WTC11 (cell line): ENCODE measurements at regions not wholly inside any gene's neighbourhood (a gene's known extent, or its start where the extent isn't known, plus 50 kb on each side); places are given as distances from the start of the nearest gene placed in this dataset.
A peak's percentile ranks its signal among the peaks of the same experiment; 100 is the strongest.

Source experiments
- ATAC-seq: fragments of 200-7000 bp; cut with Tn5 transposase; 2 replicates; pipeline ENCODE4 v1.10.0; 2021; ENCODE audit warnings: mild to moderate bottlenecking, moderate library complexity
- CTCF ChIA-PET: fragments of 300-600 bp; sonication (Branson Sonifier 250); formaldehyde crosslinking; loops from one replicate; lab custom pipeline; 2021; ENCODE audit warnings: antibody characterized with exemption; lab: Charles Lee
- POLR2A ChIA-PET: fragments of 350-600 bp; sonication (Branson Sonifier 250); formaldehyde crosslinking; loops from one replicate; lab custom pipeline; 2021; ENCODE audit warnings: antibody characterized with exemption; lab: Charles Lee
- DNase-seq: peaks from one replicate; pipeline ENCODE4 v3.0.0; 2021; ENCODE audit warnings: low spot score
- H3K27ac Mint-ChIP-seq: 2 replicates; pipeline ENCODE4 v1.8.0; 2021; ENCODE audit warnings: mixed read lengths
- H3K27me3 Mint-ChIP-seq: 2 replicates; pipeline ENCODE4 v1.8.0; 2021; ENCODE audit warnings: low read depth, mild to moderate bottlenecking, moderate library complexity, mixed read lengths
- H3K36me3 Mint-ChIP-seq: 2 replicates; pipeline ENCODE4 v1.8.0; 2021; ENCODE audit warnings: mixed read lengths
- H3K4me1 Mint-ChIP-seq: 2 replicates; pipeline ENCODE4 v1.8.0; 2022; ENCODE audit warnings: mixed read lengths
- H3K4me3 Mint-ChIP-seq: 2 replicates; pipeline ENCODE4 v1.8.0; 2021; ENCODE audit warnings: mild to moderate bottlenecking, moderate library complexity, mixed read lengths
- H3K9me3 Mint-ChIP-seq: 2 replicates; pipeline ENCODE4 v1.8.0; 2021; ENCODE audit warnings: mixed read lengths
- CBFB ChIP-seq: sonication (generic); formaldehyde crosslinking; IDR thresholded peaks from 2 replicates; pipeline ENCODE4 v1.8.1; 2022; ENCODE audit warnings: mild to moderate bottlenecking, low read depth, missing genetic modification reagents
- CREB1 ChIP-seq: sonication (generic); formaldehyde crosslinking; IDR thresholded peaks from 2 replicates; pipeline ENCODE4 v1.8.0; 2023; ENCODE audit warnings: mild to moderate bottlenecking, missing genetic modification reagents
- MYBL2 ChIP-seq: sonication (generic); formaldehyde crosslinking; IDR thresholded peaks from 2 replicates; pipeline ENCODE4 v1.8.1; 2023; ENCODE audit warnings: mild to moderate bottlenecking, moderate library complexity, missing genetic modification reagents
- NFYB ChIP-seq: sonication (generic); formaldehyde crosslinking; conservative IDR thresholded peaks from 2 replicates; pipeline ENCODE4 v1.8.0; 2022; ENCODE audit warnings: low read depth, missing genetic modification reagents
- OVOL2 ChIP-seq: fragments of 250-450 bp; sonication (Bioruptor Pico); IDR thresholded peaks from 2 replicates; pipeline ENCODE4 v1.9.0; 2021; ENCODE audit warnings: mild to moderate bottlenecking, borderline replicate concordance
- ZBTB21 ChIP-seq: sonication (generic); formaldehyde crosslinking; IDR thresholded peaks from 2 replicates; pipeline ENCODE4 v1.8.1; 2023; ENCODE audit warnings: mild to moderate bottlenecking, missing genetic modification reagents, borderline replicate concordance
- ZNF138 ChIP-seq: sonication (generic); formaldehyde crosslinking; conservative IDR thresholded peaks from 2 replicates; pipeline ENCODE4 v1.8.1; 2022; ENCODE audit warnings: mild to moderate bottlenecking, moderate library complexity, missing genetic modification reagents
- ZNF423 ChIP-seq: fragments of 250-450 bp; sonication (Bioruptor Pico); IDR thresholded peaks from 2 replicates; pipeline ENCODE4 v2.1.2; 2022; ENCODE audit warnings: mild to moderate bottlenecking, moderate library complexity
- TF ChIP-seq, protein P1 (sequence below): sonication (generic); formaldehyde crosslinking; conservative IDR thresholded peaks from 2 replicates; pipeline ENCODE4 v1.8.1; 2022; ENCODE audit warnings: mild to moderate bottlenecking, missing genetic modification reagents
- TF ChIP-seq, protein P2 (sequence below): sonication (generic); formaldehyde crosslinking; IDR thresholded peaks from 2 replicates; pipeline ENCODE4 v1.8.0; 2022; ENCODE audit warnings: mild to moderate bottlenecking, missing genetic modification reagents
- TF ChIP-seq, protein P3 (sequence below): fragments of 250-450 bp; sonication (Bioruptor Pico); IDR thresholded peaks from 2 replicates; pipeline ENCODE4 v1.9.0; 2021; ENCODE audit warnings: mild to moderate bottlenecking
- TF ChIP-seq, protein P4 (sequence below): fragments of 200-600 bp; IDR thresholded peaks from 2 replicates; pipeline ENCODE4 v1.8.0; 2022; ENCODE audit warnings: antibody characterized with exemption

DNA sequence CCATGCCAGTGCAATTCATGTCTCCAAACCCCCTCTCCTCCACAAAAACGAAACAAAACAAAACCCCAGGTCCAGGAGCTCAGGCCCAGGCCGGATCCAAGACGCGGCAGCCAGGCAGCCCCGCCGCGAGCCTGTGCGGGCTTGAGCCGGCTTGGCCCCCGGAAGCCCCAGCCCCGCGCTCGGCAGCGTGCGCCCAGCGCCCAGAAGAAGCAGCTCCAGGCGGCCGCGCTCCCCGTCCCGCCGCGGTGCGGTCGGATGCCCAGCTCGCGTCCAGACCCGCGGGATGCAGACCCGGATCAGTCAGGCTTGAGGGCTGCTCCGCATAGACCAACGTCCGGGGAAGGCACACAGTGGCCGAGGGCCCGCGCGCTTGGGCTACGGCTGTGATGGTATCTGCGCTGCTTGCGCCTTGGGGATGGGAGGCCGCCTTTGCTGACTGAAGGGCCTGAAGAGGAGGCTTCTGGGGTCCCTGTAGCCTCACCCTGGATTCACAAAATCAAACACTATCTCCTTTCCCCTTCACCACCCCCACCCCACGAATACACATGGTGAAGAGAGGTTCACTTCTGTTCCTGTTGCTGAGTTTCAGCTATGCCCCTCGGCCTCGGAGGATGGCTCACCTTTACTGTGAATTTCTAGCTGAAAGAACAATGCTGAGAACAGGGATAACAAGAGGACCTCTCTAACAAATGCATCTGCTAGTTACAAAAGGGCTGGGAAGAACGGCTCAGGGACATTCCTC, 79.9 kb upstream of the EN2 start:
- peaks cover 5% of the 10 kb centered on the region for H3K36me3 Mint-ChIP-seq
- TF ChIP-seq, protein P1, sequence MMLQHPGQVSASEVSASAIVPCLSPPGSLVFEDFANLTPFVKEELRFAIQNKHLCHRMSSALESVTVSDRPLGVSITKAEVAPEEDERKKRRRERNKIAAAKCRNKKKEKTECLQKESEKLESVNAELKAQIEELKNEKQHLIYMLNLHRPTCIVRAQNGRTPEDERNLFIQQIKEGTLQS (CRISPR knock-in tag) = no peak
- TF ChIP-seq, protein P2, sequence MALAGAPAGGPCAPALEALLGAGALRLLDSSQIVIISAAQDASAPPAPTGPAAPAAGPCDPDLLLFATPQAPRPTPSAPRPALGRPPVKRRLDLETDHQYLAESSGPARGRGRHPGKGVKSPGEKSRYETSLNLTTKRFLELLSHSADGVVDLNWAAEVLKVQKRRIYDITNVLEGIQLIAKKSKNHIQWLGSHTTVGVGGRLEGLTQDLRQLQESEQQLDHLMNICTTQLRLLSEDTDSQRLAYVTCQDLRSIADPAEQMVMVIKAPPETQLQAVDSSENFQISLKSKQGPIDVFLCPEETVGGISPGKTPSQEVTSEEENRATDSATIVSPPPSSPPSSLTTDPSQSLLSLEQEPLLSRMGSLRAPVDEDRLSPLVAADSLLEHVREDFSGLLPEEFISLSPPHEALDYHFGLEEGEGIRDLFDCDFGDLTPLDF (CRISPR knock-in tag) = 0 out of 2 replicates have a peak, but pooled peaks have one; percentile 13
- TF ChIP-seq OVOL2 (CRISPR knock-in tag) = no peak
- TF ChIP-seq CBFB = no peak
- TF ChIP-seq, all 79 proteins: peak for 1
- ATAC-seq (peak; percentile 19), DNase-seq (peak; percentile 50)
- peaks cover 100% of the 10 kb centered on the region for H3K27me3 Mint-ChIP-seq
- no peaks in the 10 kb centered on the region for H3K9me3 Mint-ChIP-seq
- peaks cover 44% of the 10 kb centered on the region for H3K4me1 Mint-ChIP-seq
- H3K27ac Mint-ChIP-seq = no peak overlapping the region
- H3K4me3 Mint-ChIP-seq = peak overlapping the region; percentile 22; the same call in 1 of the 2 replicates
- ChIA-PET POLR2A (no interaction called here), CTCF (interaction anchor here (1.3 to 3.6 kb wide), 2 partner anchors 72 to 75 kb away, joined by 4 to 34 read pairs; no protein-coding TSS in a partner anchor)

DNA sequence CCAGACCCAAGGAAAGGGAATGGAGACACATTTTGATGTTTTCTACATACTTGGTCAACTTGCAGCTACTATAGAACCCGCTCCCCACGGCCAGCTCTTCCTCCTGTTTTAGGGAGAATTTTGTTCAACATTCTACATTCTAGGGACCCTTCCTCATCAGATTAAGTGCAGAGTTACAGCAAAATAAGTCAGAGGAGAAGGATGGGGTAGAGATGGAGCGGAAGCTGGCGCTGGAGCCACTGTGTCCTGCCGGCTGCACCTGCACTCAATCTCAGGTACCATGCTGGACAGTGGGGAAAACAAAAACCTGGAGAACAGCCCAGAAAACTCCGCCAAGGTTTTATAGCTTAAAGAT, 79.4 kb upstream of the EN2 start:
- no peak for DNase-seq
- no peak overlapping the region for H3K27ac Mint-ChIP-seq
- no peak overlapping the region for H3K4me3 Mint-ChIP-seq
- TF ChIP-seq ZBTB21 (CRISPR knock-in tag) (no peak), MYBL2 (CRISPR knock-in tag) (no peak), ZNF138 (CRISPR knock-in tag) (no peak), ZNF423 (no peak)
- TF ChIP-seq, protein P3, sequence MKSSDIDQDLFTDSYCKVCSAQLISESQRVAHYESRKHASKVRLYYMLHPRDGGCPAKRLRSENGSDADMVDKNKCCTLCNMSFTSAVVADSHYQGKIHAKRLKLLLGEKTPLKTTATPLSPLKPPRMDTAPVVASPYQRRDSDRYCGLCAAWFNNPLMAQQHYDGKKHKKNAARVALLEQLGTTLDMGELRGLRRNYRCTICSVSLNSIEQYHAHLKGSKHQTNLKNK (CRISPR knock-in tag) = no peak
- peaks cover 5% of the 10 kb centered on the region for H3K36me3 Mint-ChIP-seq
- no peaks in the 10 kb centered on the region for H3K9me3 Mint-ChIP-seq
- peaks cover 38% of the 10 kb centered on the region for H3K4me1 Mint-ChIP-seq
- H3K27me3 Mint-ChIP-seq = peaks cover 100% of the 10 kb centered on the region
- ChIA-PET CTCF (interaction anchor here (1.3 to 3.6 kb wide), 2 partner anchors 71 to 75 kb away, joined by 4 to 34 read pairs; no protein-coding TSS in a partner anchor), POLR2A (no interaction called here)
- ATAC-seq = no peak

DNA sequence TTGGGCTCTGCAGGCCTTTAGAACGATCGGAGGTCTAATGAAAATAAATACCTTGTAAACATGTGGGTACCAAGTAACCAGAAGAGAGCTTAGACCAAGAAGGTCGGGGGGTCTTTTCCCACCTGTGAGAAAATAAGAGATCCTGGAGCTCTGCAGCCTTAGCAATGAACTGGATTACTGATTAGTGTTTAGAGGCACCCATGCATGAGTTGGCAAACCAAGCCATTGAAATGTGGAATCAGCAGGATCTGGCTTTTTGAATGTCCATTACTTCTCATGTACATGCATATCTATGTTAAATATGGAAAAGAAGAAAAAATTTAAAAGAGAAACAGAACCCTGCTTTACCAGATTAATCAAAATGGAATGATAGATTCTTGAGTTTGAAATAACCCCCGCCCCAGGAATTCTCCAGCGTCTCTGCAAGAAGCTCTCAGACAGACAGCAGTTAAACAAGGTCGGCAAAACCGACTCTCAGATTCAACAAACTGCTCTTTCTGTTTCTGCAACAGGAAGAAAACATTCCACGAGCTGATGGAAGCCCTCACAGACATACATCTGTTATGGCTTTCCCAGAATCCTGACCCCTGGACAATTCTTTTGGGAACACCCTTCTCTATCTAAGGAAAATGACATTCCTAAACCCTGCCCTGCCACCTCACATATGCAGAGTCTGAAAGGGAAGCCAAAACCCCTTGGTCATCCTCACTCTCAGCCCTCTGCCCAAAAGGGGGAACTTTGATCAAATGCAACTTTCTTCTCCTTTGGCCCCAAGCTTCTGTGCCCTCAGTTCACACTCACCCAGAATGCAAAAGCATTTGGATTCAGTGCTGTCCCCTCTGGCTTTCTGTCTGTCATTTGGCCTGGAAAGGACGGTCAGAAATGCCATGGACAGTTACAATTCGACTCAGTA, 78.7 kb upstream of the EN2 start:
- Mint-ChIP-seq H3K4me1 (peaks cover 38% of the 10 kb centered on the region), H3K4me3 (no peak overlapping the region), H3K27ac (no peak overlapping the region), H3K36me3 (peaks cover 5% of the 10 kb centered on the region), H3K27me3 (peaks cover 100% of the 10 kb centered on the region), H3K9me3 (no peaks in the 10 kb centered on the region)
- POLR2A ChIA-PET = no interaction called here
- TF ChIP-seq, protein P4, sequence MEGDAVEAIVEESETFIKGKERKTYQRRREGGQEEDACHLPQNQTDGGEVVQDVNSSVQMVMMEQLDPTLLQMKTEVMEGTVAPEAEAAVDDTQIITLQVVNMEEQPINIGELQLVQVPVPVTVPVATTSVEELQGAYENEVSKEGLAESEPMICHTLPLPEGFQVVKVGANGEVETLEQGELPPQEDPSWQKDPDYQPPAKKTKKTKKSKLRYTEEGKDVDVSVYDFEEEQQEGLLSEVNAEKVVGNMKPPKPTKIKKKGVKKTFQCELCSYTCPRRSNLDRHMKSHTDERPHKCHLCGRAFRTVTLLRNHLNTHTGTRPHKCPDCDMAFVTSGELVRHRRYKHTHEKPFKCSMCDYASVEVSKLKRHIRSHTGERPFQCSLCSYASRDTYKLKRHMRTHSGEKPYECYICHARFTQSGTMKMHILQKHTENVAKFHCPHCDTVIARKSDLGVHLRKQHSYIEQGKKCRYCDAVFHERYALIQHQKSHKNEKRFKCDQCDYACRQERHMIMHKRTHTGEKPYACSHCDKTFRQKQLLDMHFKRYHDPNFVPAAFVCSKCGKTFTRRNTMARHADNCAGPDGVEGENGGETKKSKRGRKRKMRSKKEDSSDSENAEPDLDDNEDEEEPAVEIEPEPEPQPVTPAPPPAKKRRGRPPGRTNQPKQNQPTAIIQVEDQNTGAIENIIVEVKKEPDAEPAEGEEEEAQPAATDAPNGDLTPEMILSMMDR = no peak
- TF ChIP-seq NFYB (CRISPR knock-in tag) = no peak
- TF ChIP-seq CREB1 = no peak
- no peak for ATAC-seq
- no peak for DNase-seq
- CTCF ChIA-PET = interaction anchor here (0.6 to 3.6 kb wide), 29 partner anchors 8 to 464 kb away, joined by 3 to 34 read pairs (median 3); no protein-coding TSS in a partner anchor
